C4-2B (cell line): ENCODE measurements at regions not wholly inside any gene's neighbourhood (a gene's known extent, or its start where the extent isn't known, plus 50 kb on each side); places are given as distances from the start of the nearest gene placed in this dataset.

ENCODE experiments used
- ZFX ChIP-seq: fragments of 450-650 bp; IDR thresholded peaks from 2 replicates; pipeline ENCODE4 v1.6.1; 2017
- TF ChIP-seq, protein P1 (sequence below): fragments of 450-650 bp; conservative IDR thresholded peaks from 2 replicates; pipeline ENCODE4 v1.5.1; 2017; ENCODE audit warnings: mild to moderate bottlenecking

DNA sequence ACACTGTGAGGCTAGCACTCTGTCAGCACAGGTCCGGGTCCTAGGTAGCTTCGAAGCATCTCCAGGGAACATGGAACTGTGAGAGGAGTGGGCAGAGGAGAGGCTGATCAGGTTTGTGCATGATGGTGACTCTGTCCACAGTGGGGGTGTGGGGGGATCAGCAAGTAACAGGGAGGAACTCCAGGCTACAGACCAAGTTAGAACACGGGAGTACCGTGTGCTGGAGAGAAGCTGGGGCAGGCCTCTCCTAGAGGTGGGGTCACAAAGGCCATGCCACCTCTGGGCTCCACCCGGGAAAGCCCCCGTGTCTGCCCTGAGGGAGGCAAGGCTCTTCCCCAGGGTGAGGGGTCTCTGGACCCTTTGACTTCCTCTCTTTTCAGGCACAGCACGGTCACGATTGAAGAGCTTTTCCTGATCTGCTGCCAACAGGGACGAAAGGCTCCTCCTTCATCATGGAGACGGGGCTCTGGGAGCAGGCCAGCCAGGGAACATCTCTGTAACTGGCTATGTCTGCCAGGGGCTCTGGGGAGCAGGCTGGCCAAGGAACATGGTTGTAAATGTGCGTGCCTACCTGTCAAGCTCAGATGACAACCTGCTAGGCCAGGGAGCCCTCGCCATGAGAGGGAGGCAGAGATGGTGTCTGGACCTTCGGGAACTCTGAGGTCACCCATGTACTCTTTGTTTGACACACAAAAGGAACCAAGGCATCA lies 1476.1 kb downstream of the BRD1 start:
- TF ChIP-seq, protein P1, sequence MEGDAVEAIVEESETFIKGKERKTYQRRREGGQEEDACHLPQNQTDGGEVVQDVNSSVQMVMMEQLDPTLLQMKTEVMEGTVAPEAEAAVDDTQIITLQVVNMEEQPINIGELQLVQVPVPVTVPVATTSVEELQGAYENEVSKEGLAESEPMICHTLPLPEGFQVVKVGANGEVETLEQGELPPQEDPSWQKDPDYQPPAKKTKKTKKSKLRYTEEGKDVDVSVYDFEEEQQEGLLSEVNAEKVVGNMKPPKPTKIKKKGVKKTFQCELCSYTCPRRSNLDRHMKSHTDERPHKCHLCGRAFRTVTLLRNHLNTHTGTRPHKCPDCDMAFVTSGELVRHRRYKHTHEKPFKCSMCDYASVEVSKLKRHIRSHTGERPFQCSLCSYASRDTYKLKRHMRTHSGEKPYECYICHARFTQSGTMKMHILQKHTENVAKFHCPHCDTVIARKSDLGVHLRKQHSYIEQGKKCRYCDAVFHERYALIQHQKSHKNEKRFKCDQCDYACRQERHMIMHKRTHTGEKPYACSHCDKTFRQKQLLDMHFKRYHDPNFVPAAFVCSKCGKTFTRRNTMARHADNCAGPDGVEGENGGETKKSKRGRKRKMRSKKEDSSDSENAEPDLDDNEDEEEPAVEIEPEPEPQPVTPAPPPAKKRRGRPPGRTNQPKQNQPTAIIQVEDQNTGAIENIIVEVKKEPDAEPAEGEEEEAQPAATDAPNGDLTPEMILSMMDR = no peak
- TF ChIP-seq ZFX = no peak
